GM06990 (cell line): ENCODE measurements at regions not wholly inside any gene's neighbourhood (a gene's known extent, or its start where the extent isn't known, plus 50 kb on each side); places are given as distances from the start of the nearest gene placed in this dataset.
A peak's percentile ranks its signal among the peaks of the same experiment; 100 is the strongest.

Experiments used
- DNase-seq: peaks from one replicate; pipeline ENCODE4 v3.0.0-alpha.2; 2011; ENCODE audit not compliant: insufficient read length; ENCODE audit errors: extremely low read depth
- H3K27me3 ChIP-seq: replicated peaks from 2 replicates; pipeline ENCODE4 v1.6.0; 2011; ENCODE audit warnings: low read length; ENCODE audit not compliant: control insufficient read depth, insufficient read depth
- H3K36me3 ChIP-seq: 2 replicates; pipeline ENCODE4 v1.5.1; 2011; ENCODE audit warnings: low read length; ENCODE audit not compliant: control insufficient read depth, insufficient read depth
- H3K4me3 ChIP-seq: replicated peaks from 2 replicates; pipeline ENCODE4 v1.5.1; 2011; ENCODE audit warnings: low read depth, mild to moderate bottlenecking, control low read depth, low read length
- TF ChIP-seq, protein P1 (sequence below): IDR thresholded peaks from 2 replicates; pipeline ENCODE4 v1.5.1; 2011; ENCODE audit warnings: low read length, control low read depth, mild to moderate bottlenecking, inconsistent platforms; ENCODE audit not compliant: insufficient read depth, poor library complexity, severe bottlenecking

DNA sequence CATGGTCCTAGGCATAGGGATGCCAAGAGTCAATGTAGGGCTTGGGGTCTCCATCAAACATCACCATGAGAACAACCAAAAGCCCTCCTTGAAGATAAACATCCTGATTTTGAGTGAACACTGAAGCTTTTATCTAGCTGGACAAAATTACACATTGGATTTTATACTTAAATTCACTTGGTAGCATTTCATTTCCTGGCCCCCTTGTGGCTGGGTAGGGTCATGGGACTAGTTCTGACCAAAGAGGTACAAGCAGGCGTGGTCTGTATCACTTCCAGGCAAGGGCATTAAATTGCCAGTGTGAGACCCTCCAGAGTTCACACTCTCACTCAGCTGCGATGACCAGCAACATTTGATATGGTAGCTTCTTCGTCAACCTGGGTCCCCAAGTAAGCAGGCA lies 320.3 kb downstream of the ACTL7B start:
- Histone ChIP-seq H3K36me3 (no peaks in the 10 kb centered on the region), H3K4me3 (no peak overlapping the region), H3K27me3 (no peaks in the 10 kb centered on the region)
- TF ChIP-seq, protein P1, sequence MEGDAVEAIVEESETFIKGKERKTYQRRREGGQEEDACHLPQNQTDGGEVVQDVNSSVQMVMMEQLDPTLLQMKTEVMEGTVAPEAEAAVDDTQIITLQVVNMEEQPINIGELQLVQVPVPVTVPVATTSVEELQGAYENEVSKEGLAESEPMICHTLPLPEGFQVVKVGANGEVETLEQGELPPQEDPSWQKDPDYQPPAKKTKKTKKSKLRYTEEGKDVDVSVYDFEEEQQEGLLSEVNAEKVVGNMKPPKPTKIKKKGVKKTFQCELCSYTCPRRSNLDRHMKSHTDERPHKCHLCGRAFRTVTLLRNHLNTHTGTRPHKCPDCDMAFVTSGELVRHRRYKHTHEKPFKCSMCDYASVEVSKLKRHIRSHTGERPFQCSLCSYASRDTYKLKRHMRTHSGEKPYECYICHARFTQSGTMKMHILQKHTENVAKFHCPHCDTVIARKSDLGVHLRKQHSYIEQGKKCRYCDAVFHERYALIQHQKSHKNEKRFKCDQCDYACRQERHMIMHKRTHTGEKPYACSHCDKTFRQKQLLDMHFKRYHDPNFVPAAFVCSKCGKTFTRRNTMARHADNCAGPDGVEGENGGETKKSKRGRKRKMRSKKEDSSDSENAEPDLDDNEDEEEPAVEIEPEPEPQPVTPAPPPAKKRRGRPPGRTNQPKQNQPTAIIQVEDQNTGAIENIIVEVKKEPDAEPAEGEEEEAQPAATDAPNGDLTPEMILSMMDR, result peak; percentile 68
- no peak for DNase-seq

DNA sequence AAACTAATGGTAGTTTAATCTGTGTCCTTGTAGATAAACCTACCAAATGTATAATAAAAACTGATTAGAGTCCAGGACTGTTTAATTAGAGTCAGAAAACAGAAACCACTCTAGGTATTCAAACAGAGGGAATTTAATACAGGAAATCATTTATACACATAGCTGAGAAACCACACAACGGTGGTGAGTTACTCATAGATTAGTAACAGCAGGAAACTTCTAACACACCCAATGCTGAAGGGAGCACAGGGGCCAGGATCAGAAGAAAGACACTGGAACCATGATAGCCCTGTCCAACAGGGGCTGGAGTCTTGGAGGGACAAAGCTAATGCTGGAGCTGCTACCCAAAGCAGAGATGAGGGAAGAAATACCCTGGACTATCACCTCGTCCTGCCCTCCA lies 321.0 kb downstream of the ACTL7B start:
- no peak for DNase-seq
- no peaks in the 10 kb centered on the region for H3K27me3 ChIP-seq
- TF ChIP-seq, protein P1, result no peak
- no peaks in the 10 kb centered on the region for H3K36me3 ChIP-seq
- no peak overlapping the region for H3K4me3 ChIP-seq

DNA sequence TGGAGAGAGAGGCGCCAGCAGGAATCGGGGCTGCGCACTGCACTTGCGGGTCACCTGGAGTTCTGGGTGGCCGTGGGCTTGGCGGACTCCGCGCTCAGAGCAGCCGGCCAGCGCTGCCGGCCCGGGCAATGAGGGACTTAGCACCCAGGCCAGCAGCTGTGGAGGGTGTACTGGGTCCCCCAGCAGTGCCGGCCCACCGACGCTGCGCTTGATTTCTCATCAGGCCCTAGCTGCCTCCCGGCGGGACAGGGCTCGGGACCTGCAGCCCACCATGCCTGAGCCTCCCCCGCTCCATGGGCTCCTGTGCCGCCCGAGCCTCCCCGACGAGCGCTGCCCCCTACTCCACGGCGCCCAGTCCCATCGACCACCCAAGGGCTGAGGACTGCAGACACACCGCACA lies 325.6 kb downstream of the ACTL7B start:
- no peaks in the 10 kb centered on the region for H3K36me3 ChIP-seq

DNA sequence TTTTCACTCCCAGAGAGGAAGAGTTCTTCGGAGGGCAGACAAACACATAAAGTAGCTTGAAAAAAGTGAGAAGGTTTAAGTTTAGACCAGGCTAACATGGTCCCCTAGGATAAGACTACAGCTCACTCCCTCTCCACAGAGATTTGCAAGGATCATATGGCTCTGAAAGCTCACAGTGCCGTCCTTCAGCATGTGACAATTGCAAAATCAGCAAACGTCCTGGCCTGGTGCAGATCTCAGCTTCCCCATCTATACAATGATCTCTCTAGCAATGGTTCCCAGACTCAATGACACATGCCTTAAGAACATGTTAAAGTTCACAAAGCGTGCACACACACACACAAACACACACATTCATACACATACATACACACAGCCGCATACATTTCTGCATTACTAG lies 327.6 kb downstream of the ACTL7B start:
- no peak overlapping the region for H3K4me3 ChIP-seq
- DNase-seq, result no peak
- TF ChIP-seq, protein P1, result no peak
- no peaks in the 10 kb centered on the region for H3K36me3 ChIP-seq
- no peaks in the 10 kb centered on the region for H3K27me3 ChIP-seq

More for the DNA sequence above, 325.6 kb downstream of the ACTL7B start:
- no peak overlapping the region for H3K4me3 ChIP-seq
- no peak for DNase-seq
- no peaks in the 10 kb centered on the region for H3K27me3 ChIP-seq
- TF ChIP-seq, protein P1, result no peak

DNA sequence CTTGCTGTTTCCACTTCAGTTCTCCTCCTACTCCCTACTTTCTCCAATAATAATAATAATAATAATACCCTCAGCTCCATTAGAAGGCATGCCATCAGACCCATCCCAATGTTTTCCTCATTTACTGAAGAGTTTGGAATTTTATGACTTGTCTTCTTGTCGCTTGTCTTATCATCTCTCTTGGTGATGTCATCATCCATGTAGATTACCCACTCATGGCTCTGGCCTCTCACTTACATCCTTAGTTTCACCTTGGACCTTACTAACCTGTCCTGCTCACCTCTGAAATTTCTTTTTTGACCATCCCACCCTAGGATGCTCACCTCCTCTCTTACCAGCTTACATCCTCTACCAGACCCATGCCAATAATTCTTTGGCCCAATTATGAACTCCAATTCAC lies 329.3 kb downstream of the ACTL7B start:
- Histone ChIP-seq H3K4me3 (no peak overlapping the region), H3K27me3 (no peaks in the 10 kb centered on the region), H3K36me3 (no peaks in the 10 kb centered on the region)
- DNase-seq, result no peak
- TF ChIP-seq, protein P1, result no peak

DNA sequence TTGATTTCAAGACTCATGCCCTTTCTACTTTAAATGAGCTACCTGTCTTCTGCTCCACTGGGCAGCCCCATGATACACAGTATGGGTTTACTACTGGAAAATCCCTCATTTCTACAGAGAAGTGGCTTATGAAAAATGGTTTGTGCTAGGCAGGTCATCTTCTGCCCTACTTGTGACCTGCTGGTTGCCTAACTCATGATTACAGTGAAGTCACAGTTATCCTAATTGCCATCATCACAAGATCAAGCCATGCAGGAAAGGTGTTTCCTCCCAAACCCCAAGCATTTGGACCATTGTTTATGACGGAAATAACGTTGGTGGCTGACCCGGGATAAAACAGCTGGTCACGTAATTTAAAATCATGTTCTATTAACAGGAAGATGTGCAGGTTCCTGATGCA lies 330.6 kb downstream of the ACTL7B start:
- no peak for DNase-seq
- no peaks in the 10 kb centered on the region for H3K36me3 ChIP-seq
- no peak overlapping the region for H3K4me3 ChIP-seq
- no peaks in the 10 kb centered on the region; the same call in 1 of the 2 replicates for H3K27me3 ChIP-seq
- TF ChIP-seq, protein P1, result no peak
